VCaP (cell line): ENCODE measurements at regions not wholly inside any gene's neighbourhood (a gene's known extent, or its start where the extent isn't known, plus 50 kb on each side); places are given as distances from the start of the nearest gene placed in this dataset.

Experiments
- H3K27ac ChIP-seq: fragments of 450-650 bp; 2 replicates; pipeline ENCODE4 v1.5.1; 2017
- TF ChIP-seq, protein P1 (sequence below): fragments of 450-650 bp; conservative IDR thresholded peaks from 2 replicates; pipeline ENCODE4 v1.5.1; 2017; ENCODE audit warnings: mild to moderate bottlenecking, moderate library complexity

DNA sequence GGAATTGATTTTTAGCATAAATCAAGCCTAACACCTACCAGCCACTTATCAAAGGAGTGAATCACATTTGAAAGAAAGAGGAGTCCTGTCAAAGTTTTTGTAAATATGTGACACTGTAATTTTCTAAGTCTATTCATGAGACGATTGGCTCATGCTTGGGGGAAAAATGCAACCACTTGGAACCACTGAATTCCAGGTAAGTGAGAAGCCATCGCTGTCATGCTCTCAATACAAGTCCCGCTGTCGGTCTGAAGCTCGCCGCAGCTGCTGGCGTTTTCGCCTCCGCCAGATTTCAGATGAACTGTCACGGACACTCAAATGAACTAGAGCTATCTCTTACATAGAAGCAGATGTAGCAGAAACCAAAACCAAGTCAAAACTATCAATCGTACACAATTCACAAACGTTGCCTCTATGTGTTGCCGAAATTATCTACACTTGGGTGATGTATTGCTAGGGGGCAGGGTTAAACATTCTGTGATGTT is 279.8 kb upstream of the FZD8 start:
- TF ChIP-seq, protein P1, sequence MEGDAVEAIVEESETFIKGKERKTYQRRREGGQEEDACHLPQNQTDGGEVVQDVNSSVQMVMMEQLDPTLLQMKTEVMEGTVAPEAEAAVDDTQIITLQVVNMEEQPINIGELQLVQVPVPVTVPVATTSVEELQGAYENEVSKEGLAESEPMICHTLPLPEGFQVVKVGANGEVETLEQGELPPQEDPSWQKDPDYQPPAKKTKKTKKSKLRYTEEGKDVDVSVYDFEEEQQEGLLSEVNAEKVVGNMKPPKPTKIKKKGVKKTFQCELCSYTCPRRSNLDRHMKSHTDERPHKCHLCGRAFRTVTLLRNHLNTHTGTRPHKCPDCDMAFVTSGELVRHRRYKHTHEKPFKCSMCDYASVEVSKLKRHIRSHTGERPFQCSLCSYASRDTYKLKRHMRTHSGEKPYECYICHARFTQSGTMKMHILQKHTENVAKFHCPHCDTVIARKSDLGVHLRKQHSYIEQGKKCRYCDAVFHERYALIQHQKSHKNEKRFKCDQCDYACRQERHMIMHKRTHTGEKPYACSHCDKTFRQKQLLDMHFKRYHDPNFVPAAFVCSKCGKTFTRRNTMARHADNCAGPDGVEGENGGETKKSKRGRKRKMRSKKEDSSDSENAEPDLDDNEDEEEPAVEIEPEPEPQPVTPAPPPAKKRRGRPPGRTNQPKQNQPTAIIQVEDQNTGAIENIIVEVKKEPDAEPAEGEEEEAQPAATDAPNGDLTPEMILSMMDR: no peak
- H3K27ac ChIP-seq: no peak overlapping the region

DNA sequence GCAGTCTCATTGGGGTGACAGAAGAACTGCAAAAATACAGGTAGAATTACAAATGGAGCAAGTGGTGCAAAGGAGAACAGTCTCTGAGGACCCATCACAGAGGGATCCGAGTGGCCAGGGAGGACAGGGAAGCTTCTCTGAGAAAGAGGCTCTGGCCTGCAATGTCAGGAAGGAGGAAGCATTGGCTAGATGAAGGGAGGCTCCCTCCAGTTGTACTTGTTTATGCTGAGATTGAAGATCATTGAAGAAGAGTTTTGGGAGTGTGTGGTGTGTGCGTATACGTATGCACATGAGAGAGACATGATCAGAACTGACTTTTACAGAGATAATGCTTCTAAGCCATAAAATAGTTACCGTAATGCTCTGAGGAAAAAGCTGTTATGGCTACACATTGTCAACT is 274.7 kb upstream of the FZD8 start:
- TF ChIP-seq, protein P1: peak; percentile 71
- no peak overlapping the region for H3K27ac ChIP-seq

DNA sequence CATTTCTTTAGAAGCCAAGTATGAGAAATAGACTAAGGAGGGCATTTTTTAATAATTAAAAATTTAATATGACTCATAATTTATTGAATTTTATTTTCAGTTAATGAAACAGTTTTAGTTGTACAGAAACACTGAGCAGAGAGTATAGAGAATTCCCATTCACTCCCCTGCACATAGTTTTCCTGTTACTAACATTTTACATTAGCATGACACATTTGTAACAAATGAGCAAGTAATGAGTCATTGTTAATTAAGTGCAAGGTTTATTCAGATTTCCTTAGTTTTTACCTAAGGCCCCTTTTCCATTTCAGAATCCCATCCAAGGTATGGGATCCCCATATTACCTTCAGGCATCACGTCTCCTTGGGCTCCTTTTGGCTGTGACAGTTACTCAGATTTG is 271.5 kb upstream of the FZD8 start:
- no peak overlapping the region for H3K27ac ChIP-seq
- TF ChIP-seq, protein P1: no peak

DNA sequence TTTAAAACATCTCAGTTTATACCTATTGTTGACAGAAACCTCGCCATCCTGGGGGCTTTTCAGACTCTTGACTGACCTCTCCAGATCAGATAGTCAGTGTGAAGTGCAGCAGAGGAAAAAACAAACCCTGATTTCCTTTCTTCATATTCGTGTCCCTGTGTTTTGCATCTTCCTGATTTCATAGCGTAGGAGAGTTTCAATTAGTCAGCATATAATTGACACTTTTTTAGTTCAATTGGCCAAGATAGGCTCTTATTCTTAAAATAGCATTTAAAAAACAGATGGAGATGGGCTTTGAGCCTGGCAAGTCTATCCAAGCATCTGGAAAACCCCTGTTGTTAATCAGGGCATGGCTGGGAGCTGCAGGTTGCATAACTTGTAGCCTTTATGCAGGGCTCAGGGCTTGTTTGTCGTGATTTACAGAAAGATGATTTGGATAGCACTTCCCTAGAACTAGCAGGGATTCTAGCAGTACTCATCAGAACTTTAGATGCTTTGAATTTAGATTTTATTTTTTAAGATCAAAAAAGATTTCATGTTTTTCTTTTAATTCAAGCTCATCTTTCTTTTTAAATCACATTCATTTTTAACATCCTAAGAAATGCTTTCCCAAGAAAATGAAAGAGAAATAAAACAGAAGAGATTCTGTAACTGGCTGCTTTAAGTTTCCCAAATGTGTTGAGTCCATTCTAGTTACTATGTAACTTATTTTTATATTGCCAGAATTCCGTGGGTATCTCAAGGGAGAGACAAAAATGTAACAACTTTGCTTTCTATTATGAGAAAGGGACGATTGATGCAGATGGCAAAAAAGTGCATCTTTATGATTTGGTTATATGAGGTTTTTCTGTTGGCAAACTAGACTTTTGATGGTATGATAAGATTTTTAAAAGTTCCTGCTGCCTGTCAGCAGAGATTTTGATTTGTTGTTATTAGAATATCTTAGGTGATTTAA is 270.8 kb upstream of the FZD8 start:
- no peak overlapping the region for H3K27ac ChIP-seq
- TF ChIP-seq, protein P1: no peak

- no peak overlapping the region for H3K27ac ChIP-seq
- TF ChIP-seq, protein P1: no peak
Observed at GRCh38 chr10:35911954-35912353, 269.9 kb upstream of the FZD8 start.

DNA sequence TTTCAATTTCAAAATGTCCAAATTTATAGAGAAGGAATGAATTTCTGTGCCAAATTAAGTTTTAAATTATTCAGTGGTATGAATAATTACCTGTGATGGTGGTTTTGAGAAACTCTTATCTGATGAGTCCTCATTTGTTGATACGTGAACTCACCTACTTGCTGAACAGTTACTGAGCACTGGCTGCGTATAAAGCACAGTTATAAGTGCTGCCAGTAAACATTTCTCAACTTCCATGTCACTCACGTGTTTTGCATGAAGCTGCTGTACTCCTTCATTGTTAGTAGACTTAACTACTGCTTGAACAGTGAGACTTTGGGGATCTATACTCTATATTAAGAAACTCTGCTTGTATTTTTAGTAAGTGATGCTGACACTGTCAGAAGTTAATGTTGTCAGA is 269.1 kb upstream of the FZD8 start:
- H3K27ac ChIP-seq: no peak overlapping the region

DNA sequence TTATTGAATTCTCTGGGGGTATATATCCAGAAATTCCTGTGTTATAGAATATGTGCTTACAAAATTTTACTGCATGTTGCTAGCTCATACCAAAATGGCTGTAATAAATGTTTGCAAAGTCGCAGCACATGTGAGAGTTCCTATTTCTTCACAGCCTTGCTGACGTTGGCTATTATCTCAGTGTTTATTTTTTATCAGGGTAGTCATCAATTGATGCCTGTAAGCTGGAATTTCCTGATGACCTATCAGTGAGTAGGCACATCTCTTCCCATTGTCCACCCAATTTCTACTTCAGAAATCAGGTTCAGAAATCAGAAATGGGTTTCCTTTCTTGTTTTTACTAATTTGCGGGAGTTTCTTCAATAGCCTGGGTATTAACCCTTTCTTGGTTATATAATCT is 268.1 kb upstream of the FZD8 start:
- TF ChIP-seq, protein P1: no peak
- no peak overlapping the region for H3K27ac ChIP-seq

More for the DNA sequence above, 269.1 kb upstream of the FZD8 start:
- TF ChIP-seq, protein P1: no peak
